ENCODE measurements at regions not wholly inside any gene's neighbourhood (a gene's known extent, or its start where the extent isn't known, plus 50 kb on each side); places are given as distances from the start of the nearest gene placed in this dataset.

DNA sequence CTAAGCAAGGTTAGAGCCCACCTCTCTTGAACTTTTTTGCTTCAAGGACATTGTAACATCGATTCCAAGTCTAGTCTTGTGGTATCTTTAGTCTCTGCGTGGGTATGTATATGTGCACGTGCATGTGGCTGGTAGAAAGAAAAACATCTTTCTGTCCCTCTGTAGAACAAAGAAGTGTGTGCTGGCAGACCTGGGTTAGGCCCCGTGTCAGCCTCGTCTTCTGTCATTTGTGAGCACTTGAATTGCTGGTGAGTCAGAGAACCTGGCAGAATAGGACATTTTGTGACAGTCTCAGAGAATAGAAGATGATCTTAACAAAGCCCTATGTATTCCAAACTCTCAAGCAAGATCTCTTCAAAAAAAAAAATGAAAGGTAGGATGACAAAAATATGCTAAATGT lies 102.2 kb upstream of the ATP10A start:
- DNase-seq (no peak), ATAC-seq (no peak)
- ChIA-PET POLR2A (no interaction called here), CTCF (no interaction called here)
- Mint-ChIP-seq H3K27me3 (peaks cover 2% of the 10 kb centered on the region), H3K36me3 (ENCODE audit: low read depth) (no peaks in the 10 kb centered on the region), H3K4me1 (no peaks in the 10 kb centered on the region), H3K9me3 (ENCODE audit: low read depth) (no peaks in the 10 kb centered on the region), H3K4me3 (no peak overlapping the region), H3K27ac (no peak overlapping the region)
- intact Hi-C loops (cut with DNase I, micrococcal nuclease) = no loop called here

DNA sequence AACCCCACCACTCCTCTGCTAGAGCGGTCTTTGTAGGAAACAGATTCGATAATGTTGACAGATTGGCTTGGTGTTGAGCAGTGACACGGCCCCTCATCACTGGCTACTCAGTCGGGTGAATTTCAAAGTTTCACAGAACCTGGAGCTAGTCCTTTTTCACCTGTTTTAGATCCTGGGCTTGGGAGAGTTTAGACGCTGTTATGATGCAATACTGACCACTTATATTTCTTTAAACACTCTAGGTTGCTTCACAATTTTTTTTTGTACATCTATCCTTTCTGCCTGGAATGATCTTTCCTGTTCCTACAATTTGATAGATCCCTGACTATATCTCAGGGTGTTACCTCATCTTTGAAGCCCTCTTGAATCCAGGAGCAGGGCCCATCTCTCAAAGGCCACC lies 97.1 kb upstream of the ATP10A start:
- intact Hi-C loops (cut with DNase I, micrococcal nuclease) = no loop called here
- DNase-seq (no peak), ATAC-seq (no peak)
- H3K27ac Mint-ChIP-seq = no peak overlapping the region
- no peaks in the 10 kb centered on the region for H3K9me3 Mint-ChIP-seq (ENCODE audit: low read depth)
- H3K4me3 Mint-ChIP-seq = no peak overlapping the region
- peaks cover 3% of the 10 kb centered on the region for H3K27me3 Mint-ChIP-seq
- ChIA-PET POLR2A (no interaction called here), CTCF (no interaction called here)
- H3K36me3 Mint-ChIP-seq (ENCODE audit: low read depth) = no peaks in the 10 kb centered on the region
- no peaks in the 10 kb centered on the region for H3K4me1 Mint-ChIP-seq

- no peaks in the 10 kb centered on the region for H3K36me3 Mint-ChIP-seq (ENCODE audit: low read depth)
- no peaks in the 10 kb centered on the region for H3K9me3 Mint-ChIP-seq (ENCODE audit: low read depth)
- ATAC-seq (no peak), DNase-seq (no peak)
- POLR2A ChIA-PET = interaction anchor here (0.6 kb wide), 1 partner anchor 109 kb away, joined by 4 read pairs; no protein-coding TSS in a partner anchor
- CTCF ChIA-PET = no interaction called here
- no peak overlapping the region for H3K4me3 Mint-ChIP-seq
- peaks cover 3% of the 10 kb centered on the region for H3K27me3 Mint-ChIP-seq
- no peaks in the 10 kb centered on the region for H3K4me1 Mint-ChIP-seq
- intact Hi-C loops (cut with DNase I, micrococcal nuclease) = no loop called here
- H3K27ac Mint-ChIP-seq = no peak overlapping the region
These were observed 96.0 kb upstream of the ATP10A start for GRCh38 chr15:25959100-25959499.

- DNase-seq (no peak), ATAC-seq (no peak)
- Mint-ChIP-seq H3K27me3 (peaks cover 3% of the 10 kb centered on the region), H3K9me3 (ENCODE audit: low read depth) (peaks cover 12% of the 10 kb centered on the region), H3K4me1 (no peaks in the 10 kb centered on the region), H3K4me3 (no peak overlapping the region), H3K27ac (no peak overlapping the region), H3K36me3 (ENCODE audit: low read depth) (peaks cover 5% of the 10 kb centered on the region)
- CTCF ChIA-PET = no interaction called here
- intact Hi-C loops (cut with DNase I, micrococcal nuclease) = no loop called here
- POLR2A ChIA-PET = no interaction called here
These were observed 92.5 kb upstream of the ATP10A start for GRCh38 chr15:25955628-25956027.

GRCh38 chr15:25954398-25954797 lies 91.3 kb upstream of the ATP10A start:
- Mint-ChIP-seq H3K36me3 (ENCODE audit: low read depth) (peaks cover 5% of the 10 kb centered on the region), H3K4me3 (no peak overlapping the region), H3K27ac (no peak overlapping the region), H3K4me1 (no peaks in the 10 kb centered on the region), H3K27me3 (no peaks in the 10 kb centered on the region), H3K9me3 (ENCODE audit: low read depth) (peaks cover 12% of the 10 kb centered on the region)
- ATAC-seq (no peak), DNase-seq (no peak)
- intact Hi-C loops (cut with DNase I, micrococcal nuclease) = no loop called here
- CTCF ChIA-PET = interaction anchor here (0.9 kb wide), 1 partner anchor 14 kb away, joined by 4 read pairs; no protein-coding TSS in a partner anchor
- POLR2A ChIA-PET = no interaction called here

- no peak overlapping the region for H3K27ac Mint-ChIP-seq
- H3K36me3 Mint-ChIP-seq (ENCODE audit: low read depth) = peaks cover 5% of the 10 kb centered on the region
- no peaks in the 10 kb centered on the region for H3K4me1 Mint-ChIP-seq
- intact Hi-C loops (cut with DNase I, micrococcal nuclease) = no loop called here
- peaks cover 12% of the 10 kb centered on the region for H3K9me3 Mint-ChIP-seq (ENCODE audit: low read depth)
- no peaks in the 10 kb centered on the region for H3K27me3 Mint-ChIP-seq
- H3K4me3 Mint-ChIP-seq = no peak overlapping the region
- ChIA-PET CTCF (interaction anchor here (0.8 kb wide), 1 partner anchor 441 kb away, joined by 3 read pairs; no protein-coding TSS in a partner anchor), POLR2A (no interaction called here)
- no peak for ATAC-seq
- no peak for DNase-seq
These were observed 86.9 kb upstream of the ATP10A start for GRCh38 chr15:25950014-25950413.

- no peak overlapping the region for H3K27ac Mint-ChIP-seq
- ChIA-PET CTCF (no interaction called here), POLR2A (no interaction called here)
- no peaks in the 10 kb centered on the region for H3K27me3 Mint-ChIP-seq
- H3K4me1 Mint-ChIP-seq = no peaks in the 10 kb centered on the region
- peak; percentile 19 for DNase-seq
- intact Hi-C loops (cut with DNase I, micrococcal nuclease) = loop anchor here in 1 of 2 experiments (10.0 kb wide), 1 partner anchor 317 kb away; no protein-coding TSS in a partner anchor
- H3K4me3 Mint-ChIP-seq = no peak overlapping the region
- H3K9me3 Mint-ChIP-seq (ENCODE audit: low read depth) = peaks cover 4% of the 10 kb centered on the region
- no peak for ATAC-seq
- H3K36me3 Mint-ChIP-seq (ENCODE audit: low read depth) = no peaks in the 10 kb centered on the region
These were observed 84.5 kb upstream of the ATP10A start for GRCh38 chr15:25947323-25948314.

- Mint-ChIP-seq H3K9me3 (ENCODE audit: low read depth) (no peaks in the 10 kb centered on the region), H3K4me1 (no peaks in the 10 kb centered on the region), H3K27ac (no peak overlapping the region), H3K4me3 (no peak overlapping the region), H3K36me3 (ENCODE audit: low read depth) (no peaks in the 10 kb centered on the region), H3K27me3 (no peaks in the 10 kb centered on the region)
- ATAC-seq = no peak
- intact Hi-C loops (cut with DNase I, micrococcal nuclease) = loop anchor here in 1 of 2 experiments (10.0 kb wide), 1 partner anchor 318 kb away; no protein-coding TSS in a partner anchor
- POLR2A ChIA-PET = no interaction called here
- CTCF ChIA-PET = no interaction called here
- DNase-seq = no peak
These were observed 83.2 kb upstream of the ATP10A start for GRCh38 chr15:25946241-25946805.

- intact Hi-C loops (cut with DNase I, micrococcal nuclease) = loop anchor here in 1 of 2 experiments (10.0 kb wide), 1 partner anchor 320 kb away; no protein-coding TSS in a partner anchor
- no peaks in the 10 kb centered on the region for H3K36me3 Mint-ChIP-seq (ENCODE audit: low read depth)
- H3K4me1 Mint-ChIP-seq = no peaks in the 10 kb centered on the region
- no peak overlapping the region for H3K27ac Mint-ChIP-seq
- no peaks in the 10 kb centered on the region for H3K9me3 Mint-ChIP-seq (ENCODE audit: low read depth)
- CTCF ChIA-PET = no interaction called here
- no peak for ATAC-seq
- DNase-seq = no peak
- no peaks in the 10 kb centered on the region for H3K27me3 Mint-ChIP-seq
- POLR2A ChIA-PET = no interaction called here
- no peak overlapping the region for H3K4me3 Mint-ChIP-seq
These were observed 81.3 kb upstream of the ATP10A start for GRCh38 chr15:25944386-25944785.

DNA sequence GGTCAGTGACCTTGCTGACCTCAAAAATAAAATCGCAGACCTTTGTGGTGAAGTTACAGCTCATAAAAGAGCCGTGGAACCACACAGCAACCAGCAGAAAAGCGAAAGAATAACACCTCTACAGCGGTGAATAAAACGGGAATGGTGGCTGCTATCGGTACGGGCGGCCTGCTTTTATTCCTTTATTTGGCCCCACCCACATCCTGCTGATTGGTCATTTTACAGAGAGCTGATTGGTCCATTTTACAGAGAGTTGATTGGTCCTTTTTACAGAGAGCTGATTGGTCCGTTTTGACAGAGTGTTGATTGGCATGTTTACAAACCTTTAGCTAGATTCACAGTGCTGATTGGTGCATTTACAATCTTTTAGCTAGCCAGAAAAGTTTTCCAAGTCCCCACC lies 80.7 kb upstream of the ATP10A start:
- POLR2A ChIA-PET = no interaction called here
- intact Hi-C loops (cut with DNase I, micrococcal nuclease) = loop anchor here in 1 of 2 experiments (10.0 kb wide), 1 partner anchor 321 kb away; no protein-coding TSS in a partner anchor
- H3K27me3 Mint-ChIP-seq = no peaks in the 10 kb centered on the region
- H3K36me3 Mint-ChIP-seq (ENCODE audit: low read depth) = no peaks in the 10 kb centered on the region
- H3K4me1 Mint-ChIP-seq = no peaks in the 10 kb centered on the region
- no peak overlapping the region for H3K27ac Mint-ChIP-seq
- no peaks in the 10 kb centered on the region for H3K9me3 Mint-ChIP-seq (ENCODE audit: low read depth)
- H3K4me3 Mint-ChIP-seq = no peak overlapping the region
- DNase-seq = no peak
- ATAC-seq = no peak
- CTCF ChIA-PET = no interaction called here

GRCh38 chr15:25939122-25939521 lies 76.0 kb upstream of the ATP10A start:
- Mint-ChIP-seq H3K9me3 (ENCODE audit: low read depth) (no peaks in the 10 kb centered on the region), H3K27ac (no peak overlapping the region), H3K27me3 (no peaks in the 10 kb centered on the region), H3K4me1 (no peaks in the 10 kb centered on the region), H3K4me3 (no peak overlapping the region), H3K36me3 (ENCODE audit: low read depth) (no peaks in the 10 kb centered on the region)
- intact Hi-C loops (cut with DNase I, micrococcal nuclease) = loop anchor here in 1 of 2 experiments (10.0 kb wide), 1 partner anchor 154 kb away; no protein-coding TSS in a partner anchor
- CTCF ChIA-PET = no interaction called here
- POLR2A ChIA-PET = no interaction called here
- no peak for DNase-seq
- ATAC-seq = no peak

DNA sequence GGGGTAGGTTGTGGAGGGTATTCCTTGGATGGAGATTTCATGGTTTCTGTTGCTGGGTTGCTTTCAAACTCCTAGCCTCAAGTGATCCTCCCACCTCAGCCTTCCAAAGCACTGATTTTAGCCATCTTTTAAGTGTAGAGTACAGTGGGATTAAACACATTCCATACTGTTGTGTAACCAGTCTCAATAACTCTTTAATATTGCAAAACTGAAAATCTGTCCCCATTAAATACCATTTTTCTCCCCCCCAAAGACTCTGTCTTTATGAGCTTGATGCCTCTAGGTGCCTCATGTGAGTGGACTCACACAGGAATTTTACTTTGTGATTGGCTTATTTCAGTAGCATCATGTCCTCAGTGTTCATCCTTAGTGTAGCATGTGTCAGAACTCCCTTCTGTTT lies 74.7 kb upstream of the ATP10A start:
- intact Hi-C loops (cut with DNase I, micrococcal nuclease) = loop anchor here in 1 of 2 experiments (10.0 kb wide), 1 partner anchor 153 kb away; no protein-coding TSS in a partner anchor

More for the DNA sequence above, 74.7 kb upstream of the ATP10A start:
- Mint-ChIP-seq H3K4me1 (peaks cover 5% of the 10 kb centered on the region), H3K4me3 (no peak overlapping the region), H3K9me3 (ENCODE audit: low read depth) (no peaks in the 10 kb centered on the region), H3K27ac (no peak overlapping the region), H3K27me3 (no peaks in the 10 kb centered on the region), H3K36me3 (ENCODE audit: low read depth) (no peaks in the 10 kb centered on the region)
- ChIA-PET CTCF (no interaction called here), POLR2A (no interaction called here)
- DNase-seq (no peak), ATAC-seq (no peak)

All from activated CD4-positive, alpha-beta T cell treated with anti-CD3 and anti-CD28 coated beads for 36 hours (primary cell).